SKM-1 (cell line): ENCODE measurements at regions not wholly inside any gene's neighbourhood (a gene's known extent, or its start where the extent isn't known, plus 50 kb on each side); places are given as distances from the start of the nearest gene placed in this dataset.

Source experiments
- DNase-seq: peaks from one replicate; lab custom pipeline; 2025; ENCODE audit not compliant: unreplicated experiment; lab: John Stamatoyannopoulos, UW

DNA sequence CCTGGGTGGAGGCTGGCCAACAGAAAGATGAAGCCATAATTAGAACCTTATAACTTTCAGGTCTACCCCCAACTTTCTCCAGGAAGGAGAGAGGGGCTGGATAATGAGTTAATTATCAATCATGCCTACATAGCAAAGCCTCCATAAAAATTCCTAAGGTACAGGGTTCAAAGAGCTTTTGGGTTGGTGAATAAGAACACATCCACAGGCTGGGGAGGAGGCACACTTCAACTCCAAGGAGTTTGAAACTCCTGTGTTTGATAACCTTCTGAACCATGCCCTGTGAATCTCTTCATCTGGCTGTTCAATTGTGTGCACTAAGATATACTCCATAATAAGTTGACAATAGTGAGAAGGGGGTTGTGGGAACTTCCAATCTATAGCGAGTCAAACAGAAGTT, 552.3 kb downstream of the TDRD15 start:
- DNase-seq = no peak

GRCh38 chr2:21676676-21677075, 552.9 kb downstream of the TDRD15 start:
- no peak for DNase-seq

GRCh38 chr2:21683838-21684237, 560.1 kb downstream of the TDRD15 start:
- no peak for DNase-seq

DNA sequence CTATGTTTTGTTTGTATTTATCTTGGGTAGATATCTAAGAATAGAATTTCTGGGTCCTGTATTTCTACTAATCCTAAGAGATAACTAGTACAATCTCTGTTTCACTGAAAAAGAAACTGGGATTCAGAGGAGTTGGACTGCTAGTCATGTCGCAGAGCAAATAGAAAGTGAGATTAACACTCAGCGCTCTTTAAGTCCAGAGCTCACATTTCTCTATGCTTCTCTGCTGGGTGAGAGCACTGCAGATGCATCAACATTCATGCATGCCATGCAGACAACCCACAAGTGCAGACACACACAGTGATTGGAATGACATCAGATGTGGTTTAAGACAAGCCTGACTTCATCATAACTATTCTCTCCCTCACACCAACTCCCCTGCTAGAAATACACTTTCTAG, 563.8 kb downstream of the TDRD15 start:
- DNase-seq = no peak

DNA sequence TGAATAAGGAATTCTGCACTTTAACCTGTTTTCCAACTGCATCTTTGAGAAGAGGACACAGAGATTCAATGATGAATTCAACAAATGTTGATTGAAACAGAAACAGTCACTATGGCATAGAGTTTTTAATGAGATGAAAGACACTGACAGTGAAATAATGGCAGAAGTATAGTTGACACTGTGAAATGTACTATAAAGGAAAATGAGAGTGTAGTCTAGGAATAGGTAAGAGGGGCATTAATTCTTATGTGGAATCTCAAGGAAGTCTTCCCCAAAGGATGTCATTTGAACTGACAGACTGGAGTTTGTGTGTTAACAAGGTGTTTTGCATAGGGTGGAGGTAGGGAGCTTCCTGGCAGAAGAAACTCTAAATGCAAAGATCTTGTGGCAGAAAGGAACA, 566.2 kb downstream of the TDRD15 start:
- DNase-seq = no peak

- DNase-seq = no peak
Observed at GRCh38 chr2:21693081-21693480, 569.3 kb downstream of the TDRD15 start.

DNA sequence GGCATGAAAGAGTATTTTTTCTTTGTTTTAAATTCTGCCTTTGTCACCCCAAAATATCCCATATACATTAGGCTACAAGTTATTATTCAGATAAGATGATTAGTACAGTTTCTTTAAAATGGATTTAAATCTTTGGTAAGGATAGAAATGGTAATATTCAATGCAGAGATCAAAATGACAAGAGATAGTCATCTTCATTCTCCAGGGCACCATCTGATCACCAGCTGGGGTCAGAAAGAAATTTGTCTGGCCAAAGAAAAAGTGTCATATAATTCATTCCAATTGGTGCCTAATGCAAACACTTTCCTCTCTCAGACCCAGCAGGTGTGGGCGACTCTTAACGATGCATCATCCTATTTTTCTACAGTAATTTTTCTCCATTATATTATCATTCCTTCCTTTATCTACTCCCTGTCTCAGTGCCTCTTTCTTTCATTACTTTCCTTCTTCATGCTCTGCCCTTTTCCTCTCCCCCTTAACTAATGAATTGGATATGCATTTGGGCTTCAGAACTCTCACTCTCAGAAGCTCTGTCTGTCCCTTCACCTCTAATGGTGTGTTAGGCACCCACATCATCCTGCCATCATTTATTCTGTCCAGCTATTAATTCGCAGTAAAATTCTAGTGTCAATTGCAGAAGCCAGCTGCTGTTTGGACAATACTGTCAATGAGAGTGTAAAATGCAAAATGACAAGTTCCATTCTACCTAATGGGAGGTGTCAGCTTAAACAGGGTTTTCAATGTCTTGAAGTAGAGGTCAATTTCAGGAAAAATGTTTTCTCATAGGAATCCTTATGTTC, 570.5 kb downstream of the TDRD15 start:
- no peak for DNase-seq

- DNase-seq = no peak
Observed at GRCh38 chr2:21696900-21697299, 573.1 kb downstream of the TDRD15 start.

DNA sequence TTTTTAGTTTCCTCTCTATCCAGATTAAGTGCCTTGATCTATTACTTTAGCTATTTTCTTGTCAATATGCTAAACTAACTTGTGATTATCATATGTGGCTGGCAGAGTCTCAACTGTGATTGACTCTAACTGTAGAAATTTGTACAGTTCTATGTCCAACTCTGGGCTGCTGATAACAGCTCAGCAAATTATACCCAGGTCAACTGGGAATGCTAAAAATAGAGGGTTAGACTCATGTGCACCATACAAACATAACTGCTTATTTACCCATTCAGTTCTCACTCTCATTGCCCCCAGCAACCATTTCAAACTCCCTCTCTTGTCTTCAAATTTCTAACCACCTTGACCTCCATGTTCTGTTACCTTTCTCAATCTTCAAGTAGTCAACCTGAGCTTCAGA, 576.9 kb downstream of the TDRD15 start:
- no peak for DNase-seq

GRCh38 chr2:21710031-21710430, 586.3 kb downstream of the TDRD15 start:
- no peak for DNase-seq

- DNase-seq = no peak
Observed at GRCh38 chr2:21710496-21710895, 586.7 kb downstream of the TDRD15 start.

DNA sequence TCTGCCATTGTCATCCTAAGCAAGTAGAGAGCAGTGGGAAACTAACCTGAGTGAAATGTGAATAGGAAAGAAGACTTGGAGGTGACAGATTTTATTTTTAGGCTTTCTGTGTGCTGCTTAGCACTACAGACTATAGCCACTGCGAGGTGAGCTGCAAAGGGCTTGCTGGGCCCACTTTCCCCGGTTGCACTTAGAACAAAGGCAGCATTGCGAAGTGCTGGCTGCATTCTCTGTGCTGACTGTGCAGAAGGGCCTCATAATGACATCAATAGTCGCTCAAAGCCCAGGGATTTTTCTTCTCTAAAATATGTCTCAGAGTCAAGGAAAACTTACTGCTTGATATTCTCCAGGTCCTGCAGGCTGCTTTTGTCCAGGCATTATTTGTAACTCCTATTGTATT, 592.1 kb downstream of the TDRD15 start:
- no peak for DNase-seq

- DNase-seq = no peak
Observed at GRCh38 chr2:21727101-21727500, 603.3 kb downstream of the TDRD15 start.

DNA sequence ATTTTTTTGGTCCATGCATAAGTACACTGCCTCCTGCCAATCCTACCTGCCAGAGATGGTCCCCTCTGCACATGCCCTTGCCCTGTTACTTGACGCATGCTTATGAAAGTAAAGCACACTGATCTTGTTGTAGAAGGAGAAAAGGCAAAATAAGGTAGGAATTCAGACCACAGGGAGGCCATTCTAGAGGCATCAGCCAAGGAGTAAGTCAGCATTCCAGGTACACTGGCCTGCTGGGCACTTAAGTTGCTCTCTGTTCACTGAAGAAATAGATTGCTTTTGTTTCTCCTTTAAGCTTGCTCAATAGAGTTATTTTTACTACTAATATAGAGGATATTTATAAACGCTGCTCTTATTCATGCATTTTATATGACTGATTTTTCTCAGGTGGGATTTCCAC, 604.4 kb downstream of the TDRD15 start:
- DNase-seq = no peak

- no peak for DNase-seq
Observed at GRCh38 chr2:21730141-21730540, 606.4 kb downstream of the TDRD15 start.

DNA sequence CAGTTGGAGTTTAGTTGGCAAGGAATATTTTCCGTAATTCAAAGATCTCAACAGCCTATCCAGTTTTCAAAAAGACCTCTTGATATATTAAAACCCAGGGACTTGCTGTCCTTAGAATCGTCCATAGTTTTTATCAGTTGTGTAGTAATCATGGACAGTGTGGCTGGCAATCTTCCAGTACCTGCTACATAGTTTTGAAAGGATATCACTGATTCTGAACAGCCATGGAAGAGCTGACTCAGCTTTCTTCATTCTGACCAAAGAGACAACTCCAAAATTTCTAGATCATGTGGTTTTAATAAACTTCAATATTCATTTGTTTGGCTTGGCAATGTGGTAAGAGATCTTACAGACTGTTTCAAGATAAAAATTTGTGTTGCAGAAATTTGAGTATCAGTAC, 616.7 kb downstream of the TDRD15 start:
- DNase-seq = no peak

DNA sequence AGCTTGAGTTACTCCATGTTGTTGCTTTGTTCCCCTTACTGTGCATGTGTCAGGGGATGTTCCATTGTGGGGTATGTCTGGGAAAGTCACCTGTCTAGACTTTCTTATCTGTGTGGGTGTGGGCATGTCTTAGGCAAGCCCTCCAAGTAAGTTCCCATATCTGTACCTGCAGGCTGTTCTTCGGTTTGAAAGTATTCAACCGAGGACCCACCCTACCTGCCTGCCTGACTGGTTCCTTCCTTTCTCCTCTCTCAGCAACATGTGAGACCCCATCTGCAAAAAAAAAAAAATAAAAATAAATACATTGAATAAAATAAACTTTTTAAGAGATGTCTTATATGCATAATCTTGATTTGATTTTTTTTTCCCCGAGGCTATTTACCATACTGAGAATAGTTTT, 622.7 kb downstream of the TDRD15 start:
- DNase-seq = no peak

GRCh38 chr2:21748501-21748900, 624.7 kb downstream of the TDRD15 start:
- no peak for DNase-seq

GRCh38 chr2:21754164-21754788, 630.5 kb downstream of the TDRD15 start:
- DNase-seq = no peak

DNA sequence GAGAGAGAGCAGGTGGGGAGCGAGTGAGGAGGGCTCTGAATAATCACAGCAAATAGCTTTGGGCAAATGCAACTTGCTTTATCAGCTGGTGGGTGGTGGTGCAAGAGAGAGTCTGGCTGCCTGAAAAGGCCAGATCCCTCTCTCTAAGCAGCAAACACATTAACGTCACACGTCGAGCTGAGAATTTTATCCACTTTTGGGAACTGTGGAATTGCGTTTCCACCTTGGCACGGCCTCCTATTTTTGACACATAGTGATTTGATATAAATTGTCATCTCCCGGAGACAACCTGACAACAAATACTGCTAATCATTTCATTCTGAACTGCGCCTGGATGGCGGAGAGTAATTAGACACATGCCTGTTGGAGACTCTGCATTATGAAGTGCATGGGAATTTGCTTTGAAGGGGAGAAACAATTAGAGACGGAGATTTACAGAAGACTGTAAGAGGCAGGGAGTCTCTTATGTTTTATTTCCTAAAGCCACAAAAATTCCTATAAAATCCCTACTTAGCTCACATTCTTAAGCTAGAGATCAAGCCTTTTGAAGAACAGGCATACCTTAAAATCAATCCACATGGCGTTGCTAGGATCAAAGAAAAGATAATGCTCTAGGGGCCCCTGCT, 634.1 kb downstream of the TDRD15 start:
- no peak for DNase-seq

GRCh38 chr2:21759819-21760218, 636.1 kb downstream of the TDRD15 start:
- DNase-seq = no peak

- DNase-seq = no peak
Observed at GRCh38 chr2:21761361-21761760, 637.6 kb downstream of the TDRD15 start.
